Activated CD4-positive, alpha-beta memory T cell treated with anti-CD3 and anti-CD28 coated beads, Interleukin-2, amount 10 ng/mL, durations not matched to agents 7 days and 5 days (primary cell): ENCODE measurements at regions not wholly inside any gene's neighbourhood (a gene's known extent, or its start where the extent isn't known, plus 50 kb on each side); places are given as distances from the start of the nearest gene placed in this dataset.

Experiments used
- CTCF ChIA-PET: fragments of 350-600 bp; sonication (Branson Sonifier 250); formaldehyde crosslinking; loops from one replicate; lab custom pipeline; 2021; ENCODE audit warnings: antibody characterized with exemption, inconsistent platforms; lab: Charles Lee
- POLR2A ChIA-PET: fragments of 350-600 bp; sonication (Branson Sonifier 250); formaldehyde crosslinking; loops from one replicate; lab custom pipeline; 2021; ENCODE audit warnings: antibody characterized with exemption; lab: Charles Lee
- DNase-seq: peaks from one replicate; pipeline ENCODE4 v3.0.0-alpha.2; 2020
- H3K27ac Mint-ChIP-seq: one replicate; pipeline ENCODE4 v1.8.0; 2021; ENCODE audit warnings: mild to moderate bottlenecking, mixed read lengths
- H3K27me3 Mint-ChIP-seq: one replicate; pipeline ENCODE4 v1.8.0; 2021; ENCODE audit warnings: mixed read lengths
- H3K36me3 Mint-ChIP-seq: one replicate; pipeline ENCODE4 v1.8.0; 2021; ENCODE audit warnings: low read depth, mixed read lengths
- H3K4me1 Mint-ChIP-seq: one replicate; pipeline ENCODE4 v1.8.0; 2021; ENCODE audit warnings: mixed read lengths
- H3K4me3 Mint-ChIP-seq: one replicate; pipeline ENCODE4 v1.8.0; 2021; ENCODE audit warnings: mild to moderate bottlenecking, mixed read lengths
- H3K9me3 Mint-ChIP-seq: one replicate; pipeline ENCODE4 v1.8.0; 2021; ENCODE audit warnings: mixed read lengths

GRCh38 chr20:60501048-60501447, 542.8 kb downstream of the CDH26 start:
- CTCF ChIA-PET, result no interaction called here
- POLR2A ChIA-PET, result no interaction called here
- H3K9me3 Mint-ChIP-seq, result no peaks in the 10 kb centered on the region
- no peak overlapping the region for H3K4me3 Mint-ChIP-seq
- H3K4me1 Mint-ChIP-seq, result no peaks in the 10 kb centered on the region
- DNase-seq, result no peak
- H3K27me3 Mint-ChIP-seq, result no peaks in the 10 kb centered on the region
- no peak overlapping the region for H3K27ac Mint-ChIP-seq
- no peaks in the 10 kb centered on the region for H3K36me3 Mint-ChIP-seq

GRCh38 chr20:60502881-60503280, 544.7 kb downstream of the CDH26 start:
- ChIA-PET CTCF (no interaction called here), POLR2A (no interaction called here)
- no peaks in the 10 kb centered on the region for H3K9me3 Mint-ChIP-seq
- H3K36me3 Mint-ChIP-seq, result no peaks in the 10 kb centered on the region
- no peak overlapping the region for H3K4me3 Mint-ChIP-seq
- H3K27ac Mint-ChIP-seq, result no peak overlapping the region
- no peaks in the 10 kb centered on the region for H3K27me3 Mint-ChIP-seq
- no peak for DNase-seq
- no peaks in the 10 kb centered on the region for H3K4me1 Mint-ChIP-seq

GRCh38 chr20:60505423-60505822, 547.2 kb downstream of the CDH26 start:
- no peak for DNase-seq
- ChIA-PET POLR2A (no interaction called here), CTCF (no interaction called here)
- Mint-ChIP-seq H3K4me1 (no peaks in the 10 kb centered on the region), H3K36me3 (no peaks in the 10 kb centered on the region), H3K9me3 (no peaks in the 10 kb centered on the region), H3K4me3 (no peak overlapping the region), H3K27ac (no peak overlapping the region), H3K27me3 (no peaks in the 10 kb centered on the region)

DNA sequence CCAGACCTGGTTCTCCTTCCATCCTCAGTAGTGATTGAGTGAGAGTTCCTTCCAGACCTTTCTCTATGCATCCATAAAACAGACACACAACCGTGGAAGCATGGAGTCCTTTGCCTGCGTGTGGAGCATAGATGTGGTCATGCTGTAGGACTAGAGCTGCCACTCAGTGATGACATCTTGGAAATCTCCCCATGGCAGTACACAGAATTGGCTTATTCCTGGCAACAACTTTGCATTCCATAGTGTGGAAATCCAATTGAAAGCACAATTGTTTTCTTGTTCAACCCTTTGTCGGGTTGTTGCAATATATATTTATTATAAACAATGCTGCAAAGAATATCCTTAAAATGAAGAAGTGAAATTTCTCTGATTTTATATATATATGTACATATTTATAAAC, 547.8 kb downstream of the CDH26 start:
- DNase-seq, result no peak
- POLR2A ChIA-PET, result no interaction called here
- no peak overlapping the region for H3K4me3 Mint-ChIP-seq
- no peaks in the 10 kb centered on the region for H3K36me3 Mint-ChIP-seq
- CTCF ChIA-PET, result no interaction called here
- H3K4me1 Mint-ChIP-seq, result no peaks in the 10 kb centered on the region
- no peak overlapping the region for H3K27ac Mint-ChIP-seq
- no peaks in the 10 kb centered on the region for H3K27me3 Mint-ChIP-seq
- no peaks in the 10 kb centered on the region for H3K9me3 Mint-ChIP-seq

GRCh38 chr20:60507087-60507694, 549.0 kb downstream of the CDH26 start:
- CTCF ChIA-PET, result no interaction called here
- DNase-seq, result no peak
- H3K4me1 Mint-ChIP-seq, result no peaks in the 10 kb centered on the region
- no peaks in the 10 kb centered on the region for H3K36me3 Mint-ChIP-seq
- POLR2A ChIA-PET, result no interaction called here
- no peak overlapping the region for H3K27ac Mint-ChIP-seq
- no peaks in the 10 kb centered on the region for H3K27me3 Mint-ChIP-seq
- no peaks in the 10 kb centered on the region for H3K9me3 Mint-ChIP-seq
- no peak overlapping the region for H3K4me3 Mint-ChIP-seq

DNA sequence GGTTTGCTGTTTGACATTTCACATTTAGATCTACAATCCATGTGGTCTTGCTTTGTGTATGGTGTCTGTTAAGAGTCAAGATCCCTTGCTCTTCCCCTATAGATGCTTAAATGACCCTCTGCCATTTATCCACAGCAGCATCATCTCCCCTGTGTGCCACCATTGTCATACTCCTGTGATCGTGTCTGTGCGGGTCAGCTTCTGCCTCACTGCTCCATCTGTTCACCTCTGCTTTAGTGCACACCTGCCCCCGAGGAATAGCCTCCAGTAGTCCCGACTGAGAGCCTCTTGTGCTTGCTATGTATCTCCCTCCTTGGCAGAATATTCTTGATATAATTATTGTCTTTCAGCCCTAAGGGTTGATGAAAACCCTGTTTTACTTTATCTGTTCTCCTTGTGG, 551.2 kb downstream of the CDH26 start:
- H3K4me3 Mint-ChIP-seq, result no peak overlapping the region
- CTCF ChIA-PET, result no interaction called here
- no peak overlapping the region for H3K27ac Mint-ChIP-seq
- H3K9me3 Mint-ChIP-seq, result peaks cover 6% of the 10 kb centered on the region
- no peaks in the 10 kb centered on the region for H3K4me1 Mint-ChIP-seq
- no peak for DNase-seq
- no peaks in the 10 kb centered on the region for H3K27me3 Mint-ChIP-seq
- POLR2A ChIA-PET, result no interaction called here
- no peaks in the 10 kb centered on the region for H3K36me3 Mint-ChIP-seq

DNA sequence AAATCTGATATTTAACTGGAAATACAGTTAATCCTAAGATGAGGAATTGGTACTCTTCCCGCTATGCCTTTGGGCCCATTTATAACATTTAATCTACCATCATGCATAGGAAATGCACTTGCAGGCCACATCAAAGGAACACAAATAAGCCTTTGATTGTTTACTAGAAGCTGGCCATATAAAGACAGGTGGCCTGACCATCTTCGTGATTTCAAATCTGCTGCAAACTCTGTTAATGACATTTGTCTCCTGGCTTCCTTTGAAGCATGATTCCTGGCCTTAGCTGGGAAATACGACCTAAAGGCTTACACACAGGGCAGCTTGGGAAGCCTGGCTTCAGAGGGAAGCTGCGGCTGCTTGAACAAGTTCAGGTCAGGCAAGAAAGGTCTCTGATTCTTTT, 552.1 kb downstream of the CDH26 start:
- POLR2A ChIA-PET, result no interaction called here
- no peaks in the 10 kb centered on the region for H3K27me3 Mint-ChIP-seq
- no peaks in the 10 kb centered on the region for H3K4me1 Mint-ChIP-seq
- no peak overlapping the region for H3K27ac Mint-ChIP-seq
- H3K36me3 Mint-ChIP-seq, result no peaks in the 10 kb centered on the region
- no peak for DNase-seq
- H3K4me3 Mint-ChIP-seq, result no peak overlapping the region
- H3K9me3 Mint-ChIP-seq, result peaks cover 6% of the 10 kb centered on the region
- CTCF ChIA-PET, result no interaction called here

DNA sequence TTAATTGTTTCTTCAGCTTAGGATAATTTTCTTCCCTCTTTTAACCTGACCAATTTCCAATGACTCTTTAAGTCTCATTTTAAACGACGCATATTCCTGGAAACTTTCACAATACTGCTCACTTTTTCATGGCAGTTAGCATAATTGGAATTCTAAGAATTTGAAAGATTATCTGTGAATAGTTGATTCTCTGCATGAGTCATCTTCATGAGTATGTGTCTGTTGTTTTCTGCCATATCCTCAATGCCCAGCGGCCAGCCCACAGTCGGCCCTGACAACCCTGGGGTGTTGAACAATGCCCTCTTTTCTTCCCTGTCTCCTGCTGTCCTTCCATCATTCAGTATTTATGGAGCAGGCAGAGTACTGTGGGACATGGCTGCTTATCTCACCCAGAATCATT, 554.2 kb downstream of the CDH26 start:
- Mint-ChIP-seq H3K4me3 (no peak overlapping the region), H3K27ac (no peak overlapping the region), H3K4me1 (no peaks in the 10 kb centered on the region), H3K36me3 (no peaks in the 10 kb centered on the region), H3K9me3 (peaks cover 8% of the 10 kb centered on the region), H3K27me3 (no peaks in the 10 kb centered on the region)
- no peak for DNase-seq
- POLR2A ChIA-PET, result no interaction called here
- CTCF ChIA-PET, result no interaction called here

- Mint-ChIP-seq H3K4me1 (no peaks in the 10 kb centered on the region), H3K9me3 (peaks cover 8% of the 10 kb centered on the region), H3K27ac (no peak overlapping the region), H3K27me3 (no peaks in the 10 kb centered on the region), H3K36me3 (no peaks in the 10 kb centered on the region), H3K4me3 (no peak overlapping the region)
- ChIA-PET POLR2A (no interaction called here), CTCF (no interaction called here)
- DNase-seq, result no peak
Measured at GRCh38 chr20:60513141-60513540, 554.9 kb downstream of the CDH26 start.

DNA sequence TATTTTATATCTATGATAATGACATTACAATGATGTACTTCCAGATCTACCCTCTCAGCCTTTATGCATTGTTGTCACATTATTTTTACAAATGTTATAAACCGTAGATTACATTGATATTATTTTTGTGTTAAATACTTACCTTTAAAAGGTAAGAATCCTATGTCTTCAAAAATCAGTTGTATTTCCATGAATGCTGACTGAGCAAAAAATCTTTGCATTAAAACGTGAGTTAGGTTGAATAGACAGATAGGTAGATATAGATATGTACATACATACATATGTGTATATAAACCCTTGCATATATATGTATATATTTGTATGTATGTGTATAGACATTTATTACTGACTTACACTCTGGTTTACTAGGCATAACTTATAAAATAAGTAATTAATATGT, 558.2 kb downstream of the CDH26 start:
- Mint-ChIP-seq H3K27me3 (no peaks in the 10 kb centered on the region), H3K4me1 (no peaks in the 10 kb centered on the region), H3K9me3 (peaks cover 8% of the 10 kb centered on the region), H3K27ac (no peak overlapping the region), H3K4me3 (no peak overlapping the region), H3K36me3 (no peaks in the 10 kb centered on the region)
- CTCF ChIA-PET, result no interaction called here
- POLR2A ChIA-PET, result no interaction called here
- DNase-seq, result no peak

- Mint-ChIP-seq H3K4me3 (no peak overlapping the region), H3K27me3 (no peaks in the 10 kb centered on the region), H3K36me3 (no peaks in the 10 kb centered on the region), H3K27ac (no peak overlapping the region), H3K9me3 (peaks cover 7% of the 10 kb centered on the region), H3K4me1 (no peaks in the 10 kb centered on the region)
- POLR2A ChIA-PET, result no interaction called here
- CTCF ChIA-PET, result no interaction called here
- no peak for DNase-seq
Measured at GRCh38 chr20:60518022-60518421, 559.8 kb downstream of the CDH26 start.

- H3K4me1 Mint-ChIP-seq, result no peaks in the 10 kb centered on the region
- CTCF ChIA-PET, result no interaction called here
- POLR2A ChIA-PET, result no interaction called here
Measured at GRCh38 chr20:60525397-60525796, 567.2 kb downstream of the CDH26 start.

DNA sequence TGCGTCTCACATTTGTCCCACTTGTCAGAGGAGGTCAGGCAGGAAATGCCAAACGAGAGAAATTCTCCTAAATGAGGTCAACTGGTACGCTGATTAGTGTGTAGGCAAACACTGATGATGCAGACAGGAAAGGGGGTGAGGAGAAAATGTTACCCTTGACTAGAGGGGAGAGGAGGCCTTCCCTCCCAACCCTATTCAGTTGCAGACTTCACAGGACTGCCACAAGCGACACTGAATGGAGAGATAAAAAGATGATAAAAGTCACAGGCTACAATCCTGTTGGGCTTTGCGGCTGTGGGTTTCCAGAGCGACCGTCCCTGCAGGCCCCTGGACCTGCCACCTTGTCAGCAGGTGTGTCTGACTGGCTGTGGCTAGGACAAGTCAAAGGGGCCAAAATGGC, 569.4 kb downstream of the CDH26 start:
- ChIA-PET CTCF (no interaction called here), POLR2A (no interaction called here)
- Mint-ChIP-seq H3K4me1 (no peaks in the 10 kb centered on the region), H3K27ac (no peak overlapping the region), H3K9me3 (peaks cover 6% of the 10 kb centered on the region), H3K27me3 (no peaks in the 10 kb centered on the region), H3K36me3 (no peaks in the 10 kb centered on the region), H3K4me3 (no peak overlapping the region)
- no peak for DNase-seq

More at GRCh38 chr20:60525397-60525796, 567.2 kb downstream of the CDH26 start:
- Mint-ChIP-seq H3K9me3 (peaks cover 6% of the 10 kb centered on the region), H3K27me3 (no peaks in the 10 kb centered on the region), H3K27ac (no peak overlapping the region), H3K36me3 (no peaks in the 10 kb centered on the region), H3K4me3 (no peak overlapping the region)
- no peak for DNase-seq

- CTCF ChIA-PET, result no interaction called here
- DNase-seq, result no peak
- POLR2A ChIA-PET, result no interaction called here
- Mint-ChIP-seq H3K4me1 (no peaks in the 10 kb centered on the region), H3K27ac (no peak overlapping the region), H3K27me3 (no peaks in the 10 kb centered on the region), H3K9me3 (peaks cover 6% of the 10 kb centered on the region), H3K4me3 (no peak overlapping the region), H3K36me3 (no peaks in the 10 kb centered on the region)
Measured at GRCh38 chr20:60528141-60528540, 569.9 kb downstream of the CDH26 start.
